SK-N-SH (cell line): ENCODE measurements at regions not wholly inside any gene's neighbourhood (a gene's known extent, or its start where the extent isn't known, plus 50 kb on each side); places are given as distances from the start of the nearest gene placed in this dataset.

ENCODE experiments used
- CTCF ChIA-PET: fragments of 300-600, 350-600 bp; formaldehyde crosslinking; extraction: SDS; loops from one replicate; lab custom pipeline; 2021; lab: Yijun Ruan, JAX
- POLR2A ChIA-PET: fragments of 350-600 bp; sonication (Branson Sonifier 250); formaldehyde crosslinking; extraction: SDS; loops from one replicate; lab custom pipeline; 2020; ENCODE audit warnings: antibody characterized with exemption, inconsistent platforms; lab: Yijun Ruan, JAX
- DNase-seq: peaks from one replicate; pipeline ENCODE4 v3.0.0; 2012
- H2AFZ ChIP-seq: fragments of 200-600 bp; sonication (generic); 2 replicates; pipeline ENCODE4 v1.8.1; 2016; ENCODE audit warnings: antibody characterized with exemption, mild to moderate bottlenecking, low read depth
- H3F3A ChIP-seq: fragments of 200-600 bp; sonication (generic); replicated peaks from 2 replicates; pipeline ENCODE3; 2016; ENCODE audit warnings: antibody characterized with exemption, mild to moderate bottlenecking; ENCODE audit not compliant: insufficient read depth
- H3K27ac ChIP-seq, 2 experiments: fragments of 200-500 bp in 1 of 2; fragments of 200-600 bp in 1 of 2; sonication (Bioruptor generic) in 1 of 2; sonication (generic), shearing (Covaris generic) in 1 of 2; 2 replicates each; pipeline versions ENCODE4 v1.5.1 to v1.6.1; 2014 to 2016; ENCODE audit warnings: low read depth in 2 of 2, inconsistent platforms in 1 of 2, low read length in 1 of 2, mild to moderate bottlenecking in 1 of 2, mixed read lengths in 1 of 2
- H3K27me3 ChIP-seq: fragments of 200-600 bp; sonication (generic), shearing (Covaris generic); 2 replicates; pipeline ENCODE4 v1.6.1; 2016; ENCODE audit warnings: mixed run types; ENCODE audit not compliant: insufficient read depth
- H3K36me3 ChIP-seq, 2 experiments: fragments of 200-500 bp in 1 of 2; fragments of 200-600 bp in 1 of 2; sonication (Bioruptor generic) in 1 of 2; sonication (generic) in 1 of 2; replicated peaks in 1 of 2; 2 replicates each; pipeline versions ENCODE3 to v1.5.1; 2014 to 2016; ENCODE audit warnings: low read length in 1 of 2, mild to moderate bottlenecking in 1 of 2; ENCODE audit not compliant: insufficient read depth in 2 of 2, control insufficient read depth in 1 of 2
- H3K4me1 ChIP-seq, 2 experiments: fragments of 200-500 bp in 1 of 2; fragments of 200-600 bp in 1 of 2; sonication (Bioruptor generic) in 1 of 2; sonication (generic), shearing (Covaris generic) in 1 of 2; 2 replicates each; pipeline versions ENCODE4 v1.5.1 to v1.6.1; 2014 to 2016; ENCODE audit warnings: low read depth in 1 of 2, low read length in 1 of 2, mixed run types in 1 of 2; ENCODE audit not compliant: insufficient read depth in 2 of 2, control insufficient read depth in 1 of 2
- H3K4me2 ChIP-seq: fragments of 200-600 bp; sonication (generic), shearing (Covaris generic); 2 replicates; pipeline ENCODE4 v1.6.1; 2017; ENCODE audit warnings: mixed run types
- H3K4me3 ChIP-seq, 2 experiments: fragments of 200-500 bp in 1 of 2; fragments of 200-600 bp in 1 of 2; sonication (Bioruptor generic) in 1 of 2; sonication (generic), shearing (Covaris generic) in 1 of 2; 2 replicates each; pipeline versions ENCODE4 v1.5.1 to v1.8.1; 2014 to 2016; ENCODE audit warnings: low read depth in 2 of 2, inconsistent platforms in 1 of 2, low read length in 1 of 2, mild to moderate bottlenecking in 1 of 2, mixed read lengths in 1 of 2, moderate library complexity in 1 of 2
- H3K79me2 ChIP-seq: fragments of 200-600 bp; sonication (generic); 2 replicates; pipeline ENCODE4 v1.8.1; 2017; ENCODE audit warnings: mild to moderate bottlenecking; ENCODE audit not compliant: insufficient read depth
- H3K9ac ChIP-seq: fragments of 200-600 bp; sonication (generic); 2 replicates; pipeline ENCODE4 v1.6.1; 2017; ENCODE audit warnings: mixed run types
- H3K9me2 ChIP-seq: fragments of 200-600 bp; sonication (generic); 2 replicates; pipeline ENCODE4 v1.6.1; 2017; ENCODE audit warnings: mixed run types
- H3K9me3 ChIP-seq: fragments of 200-600 bp; sonication (generic); 2 replicates; pipeline ENCODE4 v1.6.1; 2017; ENCODE audit warnings: mixed run types, mild to moderate bottlenecking, moderate library complexity
- H4K20me1 ChIP-seq: fragments of 200-600 bp; sonication (generic); 2 replicates; pipeline ENCODE4 v1.6.1; 2017; ENCODE audit warnings: mild to moderate bottlenecking, mixed run types; ENCODE audit not compliant: insufficient read depth
- EP300 ChIP-seq, 2 experiments: IDR thresholded peaks; 2 replicates each; pipeline versions ENCODE4 v1.4.0 to v1.6.1; 2012; ENCODE audit warnings: borderline replicate concordance in 1 of 2, low read depth in 1 of 2, low read length in 1 of 2
- EZH2phosphoT487 ChIP-seq: fragments of 200-600 bp; sonication (generic); IDR thresholded peaks from 2 replicates; pipeline ENCODE4 v1.6.1; 2017; ENCODE audit warnings: low read depth, mixed run types, mild to moderate bottlenecking, antibody characterized with exemption, moderate library complexity, borderline replicate concordance
- FOXJ3 ChIP-seq: sonication (generic); formaldehyde crosslinking; IDR thresholded peaks from 2 replicates; pipeline ENCODE4 v1.5.1; 2020; ENCODE audit warnings: mild to moderate bottlenecking, missing genetic modification reagents
- GATA2 ChIP-seq: sonication (generic); formaldehyde crosslinking; IDR thresholded peaks from 2 replicates; pipeline ENCODE4 v1.5.0; 2020; ENCODE audit warnings: mild to moderate bottlenecking, missing genetic modification reagents
- MEF2A ChIP-seq: IDR thresholded peaks from 2 replicates; pipeline ENCODE4 v1.4.0; 2012; ENCODE audit warnings: low read depth, borderline replicate concordance
- NRF1 ChIP-seq: IDR thresholded peaks from 2 replicates; pipeline ENCODE4 v1.6.1; 2012; ENCODE audit warnings: low read depth, mild to moderate bottlenecking, low read length
- RAD21 ChIP-seq: IDR thresholded peaks from 2 replicates; pipeline ENCODE4 v1.6.1; 2012; ENCODE audit warnings: mild to moderate bottlenecking, low read length
- RCOR1 ChIP-seq: fragments of 150-350 bp; IDR thresholded peaks from 2 replicates; pipeline ENCODE4 v1.6.1; 2017; ENCODE audit warnings: antibody characterized with exemption, low read length
- REST ChIP-seq: IDR thresholded peaks from 2 replicates; pipeline ENCODE4 v1.6.1; 2012; ENCODE audit warnings: mild to moderate bottlenecking, low read depth, low read length, moderate library complexity
- RXRA ChIP-seq: IDR thresholded peaks from 2 replicates; pipeline ENCODE4 v1.4.0; 2012; ENCODE audit warnings: low read depth, mild to moderate bottlenecking, borderline replicate concordance
- SMC3 ChIP-seq: IDR thresholded peaks from 2 replicates; pipeline ENCODE4 v1.6.1; 2012; ENCODE audit warnings: low read depth, low read length, improper control_type of control experiment
- TCF12 ChIP-seq: IDR thresholded peaks from 2 replicates; pipeline ENCODE4 v1.4.0; 2012
- YY1 ChIP-seq: IDR thresholded peaks from 2 replicates; pipeline ENCODE4 v1.4.0; 2012; ENCODE audit warnings: low read depth, mild to moderate bottlenecking
- WGBS: methylation state at CpG from one replicate; pipeline ENCODE4 v1.1.6; 2017; ENCODE audit warnings: low lambda C conversion rate; 5-methylcytosine and 5-hydroxymethylcytosine counted together

- Histone ChIP-seq H3K4me2 (no peak overlapping the region), H3K36me3 (no peaks in the 10 kb centered on the region), H3K27me3 (no peaks in the 10 kb centered on the region), H3K27ac (peak overlapping the region in 1 of 2 experiments; percentile 39; a peak in 2 of 4 replicates), H3K4me1 (peaks cover 0 to 29% of the 10 kb centered on the region in 2 experiments; a peak in 2 of 4 replicates), H3K9me2 (no peaks in the 10 kb centered on the region), H2AFZ (no peak overlapping the region), H3K4me3 (no peak overlapping the region; a peak in 1 of 4 replicates), H3F3A (no peaks in the 10 kb centered on the region)
- CTCF ChIA-PET, result interaction anchor here (0.6 to 3.6 kb wide), 10 partner anchors 12 to 1381 kb away, joined by 3 to 18 read pairs (median 4); partner anchors contain the start of gene ADRA2A
- DNase-seq, result peak; percentile 48
- TF ChIP-seq NRF1 (no peak), TCF12 (no peak), RCOR1 (peak; percentile 82), FOXJ3 (CRISPR knock-in tag) (0 out of 2 replicates have a peak, but pooled peaks have one; percentile 27), GATA2 (CRISPR knock-in tag) (peak; percentile 68; the same call in 1 of the 2 replicates), EP300 (IDR thresholded peaks at IDR 0.05; ENCODE audit: borderline replicate concordance in 1 of 2, low read depth in 1 of 2, low read length in 1 of 2) (peak in 1 of 2 experiments; percentile 68; a peak in 1 of 4 replicates)
- TF ChIP-seq, all 33 proteins: peak for 4
- Histone ChIP-seq H3K9me3 (no peaks in the 10 kb centered on the region), H3K9ac (no peak overlapping the region), H3K79me2 (no peaks in the 10 kb centered on the region), H4K20me1 (no peaks in the 10 kb centered on the region)
- WGBS, result 8% methylated on average over 17 of the region's 21 CpGs
- POLR2A ChIA-PET, result no interaction called here
Measured at GRCh38 chr10:111989136-111989911, 194.2 kb downstream of the GPAM start.

GRCh38 chr10:111990734-111991133 lies 192.8 kb downstream of the GPAM start:
- no peaks in the 10 kb centered on the region for H3K36me3 ChIP-seq
- H3F3A ChIP-seq, result no peaks in the 10 kb centered on the region
- H3K27me3 ChIP-seq, result no peaks in the 10 kb centered on the region
- CTCF ChIA-PET, result interaction anchor here (0.7 to 3.6 kb wide), 15 partner anchors 10 to 238 kb away, joined by 3 to 18 read pairs (median 3); no protein-coding TSS in a partner anchor
- no peak overlapping the region for H3K4me3 ChIP-seq
- H3K9ac ChIP-seq, result no peak overlapping the region
- POLR2A ChIA-PET, result no interaction called here
- H4K20me1 ChIP-seq, result no peaks in the 10 kb centered on the region
- H2AFZ ChIP-seq, result no peak overlapping the region
- TF ChIP-seq RAD21 (peak; percentile 56), EZH2phosphoT487 (no peak), MEF2A (no peak)
- H3K4me1 ChIP-seq, result peaks cover 0 to 29% of the 10 kb centered on the region in 2 experiments; a peak in 2 of 4 replicates
- no peak overlapping the region for H3K27ac ChIP-seq
- no peak overlapping the region for H3K4me2 ChIP-seq
- H3K79me2 ChIP-seq, result no peaks in the 10 kb centered on the region
- WGBS, result 44% methylated on average over 3 of the region's 3 CpGs
- no peaks in the 10 kb centered on the region for H3K9me3 ChIP-seq
- no peaks in the 10 kb centered on the region for H3K9me2 ChIP-seq
- DNase-seq, result peak; percentile 28

- H3K4me3 ChIP-seq, result no peak overlapping the region
- ChIA-PET CTCF (interaction anchor here (1.5 to 2.3 kb wide), 2 partner anchors 237 to 917 kb away, joined by 6 read pairs; partner anchors contain the start of gene ADRA2A), POLR2A (no interaction called here)
- H3K4me1 ChIP-seq, result peaks cover 0 to 29% of the 10 kb centered on the region in 2 experiments; a peak in 2 of 4 replicates
- no peaks in the 10 kb centered on the region for H3K27me3 ChIP-seq
- no peaks in the 10 kb centered on the region for H3K36me3 ChIP-seq
- H3K9me2 ChIP-seq, result no peaks in the 10 kb centered on the region
- no peak overlapping the region for H3K4me2 ChIP-seq
- H2AFZ ChIP-seq, result no peak overlapping the region
- no peaks in the 10 kb centered on the region for H3F3A ChIP-seq
- 13% methylated on average over 1 of the region's 1 CpG for WGBS
- DNase-seq, result no peak
- TF ChIP-seq YY1, result no peak
- no peak for TF ChIP-seq SMC3
- no peak for TF ChIP-seq MEF2A
- TF ChIP-seq REST, result no peak
- 0 out of 2 replicates have a peak, but pooled peaks have one; percentile 33 for TF ChIP-seq RCOR1
- no peak for TF ChIP-seq TCF12
- no peak for TF ChIP-seq RXRA
- no peak overlapping the region for H3K9ac ChIP-seq
- H3K9me3 ChIP-seq, result no peaks in the 10 kb centered on the region
- H3K79me2 ChIP-seq, result no peaks in the 10 kb centered on the region
- no peaks in the 10 kb centered on the region for H4K20me1 ChIP-seq
- peak overlapping the region in 1 of 2 experiments; percentile 47; a peak in 2 of 4 replicates for H3K27ac ChIP-seq
Measured at GRCh38 chr10:111993321-111993720, 190.2 kb downstream of the GPAM start.
